Testis (tissue), 2 donors: ENCODE measurements at regions not wholly inside any gene's neighbourhood (a gene's known extent, or its start where the extent isn't known, plus 50 kb on each side); places are given as distances from the start of the nearest gene placed in this dataset.

Experiments used
- CTCF ChIP-seq, 3 experiments: fragments of 450-650 bp in 2 of 3; fragments of 200-600 bp in 1 of 3; sonication (generic) in 1 of 3; IDR thresholded peaks; one replicate each; pipeline ENCODE4 v1.5.1; 2016 to 2019; ENCODE audit warnings: antibody characterized with exemption in 3 of 3, mild to moderate bottlenecking in 2 of 3, moderate library complexity in 1 of 3
- POLR2A ChIP-seq: fragments of 450-650 bp; IDR thresholded peaks from one replicate; pipeline ENCODE4 v1.6.1; 2017; ENCODE audit warnings: antibody characterized with exemption, mild to moderate bottlenecking, moderate library complexity

- TF ChIP-seq POLR2A (no peak), CTCF (IDR thresholded peaks at IDR 0.05) (no peak)
Measured at GRCh38 chr21:16473988-16474387, 744.2 kb downstream of the USP25 start.
